Anterior cingulate cortex (tissue), 58 donors: ENCODE measurements at regions not wholly inside any gene's neighbourhood (a gene's known extent, or its start where the extent isn't known, plus 50 kb on each side); places are given as distances from the start of the nearest gene placed in this dataset.
A peak's percentile ranks its signal among the peaks of the same experiment; 100 is the strongest.
"Not testable (repeated sequence)": the region's sequence is repeated elsewhere in the genome, so short reads cannot be mapped to it uniquely, and the experiment has no call there.

Experiments
- DNase-seq, 58 donors: peaks; one replicate each; lab custom pipeline; 2025; lab: John Stamatoyannopoulos, UW

DNA sequence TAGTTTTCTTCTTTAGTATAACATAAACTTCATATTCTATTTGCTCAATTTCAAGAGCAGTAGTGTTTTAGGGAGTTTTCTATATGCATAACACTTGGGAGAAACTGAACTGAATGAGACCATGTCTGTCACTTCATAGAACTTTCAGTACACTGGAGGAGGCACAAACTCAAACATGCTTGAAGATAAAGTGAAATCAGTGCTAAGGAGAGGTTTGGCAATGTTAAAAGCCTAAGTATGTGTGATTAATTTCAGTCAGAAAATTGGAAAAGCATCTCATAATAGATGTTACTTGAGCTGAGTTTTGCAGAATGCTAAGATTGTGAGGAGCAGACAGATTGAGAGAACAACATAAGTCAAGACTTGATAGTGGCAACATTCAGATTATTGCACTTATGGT is 411.2 kb upstream of the HS3ST1 start:
- no peak for DNase-seq

DNA sequence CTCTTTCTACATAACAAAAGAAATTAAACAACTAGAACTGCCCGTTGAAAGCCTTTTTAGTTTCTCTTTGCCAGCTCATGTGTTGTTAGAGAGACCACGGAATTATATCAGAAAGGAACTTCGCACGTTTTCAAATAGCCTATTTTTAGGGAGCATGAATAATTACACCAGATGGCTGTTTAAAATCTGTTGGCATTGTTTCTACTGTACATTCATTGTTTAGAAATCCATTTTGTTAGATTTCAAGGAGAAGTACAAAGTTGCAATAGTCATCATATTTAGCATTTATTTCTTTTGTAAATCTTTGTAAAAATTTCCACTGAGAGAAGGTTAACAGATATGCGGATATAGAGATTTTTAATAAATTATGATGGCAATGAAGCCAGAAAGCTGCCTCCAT is 403.0 kb upstream of the HS3ST1 start:
- no peak for DNase-seq

DNA sequence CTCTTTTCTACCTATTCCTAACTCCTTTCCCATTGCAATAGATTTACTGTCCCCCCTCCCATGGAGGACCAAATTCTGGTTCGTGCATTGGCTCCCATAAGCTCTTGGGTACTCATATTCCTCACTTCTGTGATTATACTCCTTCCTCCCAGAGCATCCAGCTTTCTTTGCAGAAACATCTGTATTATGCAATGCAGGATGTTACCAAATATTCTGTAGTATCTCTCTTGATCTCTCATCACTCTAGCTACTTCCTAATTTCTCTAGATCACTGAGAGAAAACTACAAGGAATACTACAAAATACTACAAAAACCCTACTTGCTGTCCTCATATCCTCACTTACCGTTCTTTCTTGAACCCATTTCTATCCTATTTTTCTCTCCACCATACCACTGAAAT is 395.9 kb upstream of the HS3ST1 start:
- no peak for DNase-seq

DNA sequence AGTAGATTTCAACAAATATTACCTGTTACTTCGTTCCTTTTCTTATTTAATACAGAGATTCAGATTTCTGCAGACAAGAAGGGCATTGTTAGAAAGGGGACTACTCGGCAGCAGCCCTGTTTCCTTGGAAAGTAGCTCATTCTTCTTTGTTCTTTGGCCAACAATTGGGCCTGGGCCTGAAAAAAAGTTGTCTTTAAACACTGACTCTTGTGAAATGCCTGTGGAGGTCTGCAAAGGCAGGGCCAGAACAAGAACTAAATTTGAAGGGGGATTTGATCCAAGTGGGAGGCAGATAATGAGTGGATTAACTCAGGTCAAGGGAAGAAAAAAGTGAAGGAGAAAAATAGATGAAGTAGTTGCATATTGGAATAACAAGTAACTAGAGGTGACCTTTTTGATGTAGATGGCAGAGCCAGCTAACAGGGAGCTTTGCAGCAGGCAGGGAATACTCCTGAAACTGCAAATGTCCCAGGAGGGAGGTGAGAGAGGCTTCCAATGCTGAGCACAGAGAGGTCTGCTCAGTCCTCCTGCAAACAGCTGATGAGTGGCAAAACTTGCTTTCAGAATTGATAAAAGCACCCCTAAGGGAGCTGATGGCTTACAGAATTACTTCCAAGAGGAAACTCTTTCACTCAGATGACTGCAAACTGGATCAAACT is 393.2 kb upstream of the HS3ST1 start:
- DNase-seq: peak in 2 of 58 donors; percentile 0 to 4

DNA sequence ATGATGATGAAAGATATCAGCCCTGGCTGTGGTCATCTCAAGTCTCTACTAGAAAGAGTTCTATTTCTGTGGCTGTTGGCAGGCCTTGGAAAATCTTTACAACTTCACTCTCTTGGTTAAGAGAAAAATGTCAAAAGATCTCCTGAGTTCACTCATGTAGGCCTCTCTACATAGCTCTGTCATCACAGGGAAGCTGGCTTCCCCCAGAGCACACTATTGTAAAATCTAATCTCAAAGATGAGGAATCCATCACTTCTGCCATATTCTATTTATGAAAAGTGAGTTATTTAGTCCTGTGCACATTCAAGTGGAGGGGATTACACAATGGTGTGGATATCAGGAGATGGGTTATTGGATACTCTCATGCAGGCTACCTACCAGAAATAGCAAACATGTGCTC is 388.4 kb upstream of the HS3ST1 start:
- no peak for DNase-seq

DNA sequence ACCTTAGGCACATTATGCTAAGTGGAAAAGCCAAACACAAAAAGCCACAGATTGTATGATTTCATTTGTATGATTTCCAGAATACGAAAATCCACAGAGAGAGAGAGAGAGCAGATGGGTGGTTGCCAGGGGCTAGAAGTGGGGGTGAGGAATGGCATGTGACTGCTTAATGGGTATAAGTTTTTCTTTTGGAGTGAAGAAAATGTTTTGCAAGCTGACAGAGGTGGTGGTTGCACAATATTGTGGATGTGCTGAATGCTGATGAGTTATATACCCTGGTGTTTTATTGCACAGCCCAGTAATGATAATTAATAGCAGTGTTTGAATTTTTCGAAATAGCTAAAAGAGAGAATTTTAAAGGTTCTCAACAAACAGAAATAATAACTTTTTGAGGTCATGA is 386.1 kb upstream of the HS3ST1 start:
- no peak for DNase-seq

DNA sequence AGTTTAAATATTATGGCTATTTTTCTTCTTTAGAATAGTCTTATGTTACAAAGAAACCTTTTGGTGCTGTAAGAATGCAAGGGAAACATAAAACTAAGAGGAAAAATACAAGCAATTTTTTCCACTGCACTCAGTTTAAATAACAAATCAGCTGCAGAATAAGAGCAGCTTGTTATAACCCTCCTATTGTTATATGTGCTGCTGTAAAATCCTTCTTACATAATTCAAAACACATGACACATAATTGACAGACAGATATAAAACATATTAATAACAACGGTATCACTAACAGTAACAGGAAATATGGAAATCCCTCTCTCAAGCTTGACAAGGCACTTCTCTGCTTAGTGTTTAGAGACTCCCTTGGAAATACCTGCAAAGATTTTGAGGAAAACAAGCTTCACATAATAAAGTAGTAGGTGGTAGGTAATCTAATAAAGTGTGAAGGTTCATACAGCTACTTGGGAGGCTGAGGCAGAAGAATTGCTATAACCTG is 385.3 kb upstream of the HS3ST1 start:
- DNase-seq: no peak

DNA sequence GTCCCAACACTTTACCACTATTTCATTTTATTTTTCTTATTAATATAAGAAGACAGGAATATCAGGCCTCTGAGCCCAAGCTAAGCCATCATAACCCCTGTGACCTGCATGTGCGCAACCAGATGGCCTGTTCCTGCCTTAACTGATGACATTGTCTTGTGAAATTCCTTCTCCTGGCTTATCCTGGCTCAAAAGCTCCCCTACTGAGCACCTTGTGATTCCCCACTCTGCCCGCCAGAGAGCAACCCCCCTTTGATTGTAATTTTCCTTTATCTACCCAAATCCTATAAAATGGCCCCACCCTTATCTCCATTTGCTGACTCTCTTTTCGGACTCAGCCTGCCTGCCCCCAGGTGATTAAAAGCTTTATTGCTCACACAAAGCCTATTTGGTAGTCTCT is 382.8 kb upstream of the HS3ST1 start:
- not testable (repeated sequence) for DNase-seq

DNA sequence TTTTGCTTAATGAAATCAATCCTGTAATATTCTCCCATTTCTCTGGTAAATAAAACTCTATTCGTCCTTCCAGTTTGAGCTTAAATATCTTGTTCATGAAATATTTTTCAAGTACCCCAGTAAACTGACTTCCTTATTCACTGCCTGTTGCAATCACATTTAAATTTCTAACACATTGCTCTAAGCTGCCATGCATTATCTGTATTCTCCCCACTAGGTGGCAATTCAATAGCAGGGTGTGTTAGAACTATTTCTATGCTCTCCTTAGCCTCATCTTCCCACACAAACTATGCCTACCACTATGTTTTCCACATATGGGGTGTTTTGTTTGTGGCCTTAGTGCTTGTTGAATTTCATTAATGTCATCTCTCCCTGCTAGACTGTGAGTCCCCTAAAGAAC is 377.1 kb upstream of the HS3ST1 start:
- peak in 2 of 58 donors; percentile 2 to 5 for DNase-seq

DNA sequence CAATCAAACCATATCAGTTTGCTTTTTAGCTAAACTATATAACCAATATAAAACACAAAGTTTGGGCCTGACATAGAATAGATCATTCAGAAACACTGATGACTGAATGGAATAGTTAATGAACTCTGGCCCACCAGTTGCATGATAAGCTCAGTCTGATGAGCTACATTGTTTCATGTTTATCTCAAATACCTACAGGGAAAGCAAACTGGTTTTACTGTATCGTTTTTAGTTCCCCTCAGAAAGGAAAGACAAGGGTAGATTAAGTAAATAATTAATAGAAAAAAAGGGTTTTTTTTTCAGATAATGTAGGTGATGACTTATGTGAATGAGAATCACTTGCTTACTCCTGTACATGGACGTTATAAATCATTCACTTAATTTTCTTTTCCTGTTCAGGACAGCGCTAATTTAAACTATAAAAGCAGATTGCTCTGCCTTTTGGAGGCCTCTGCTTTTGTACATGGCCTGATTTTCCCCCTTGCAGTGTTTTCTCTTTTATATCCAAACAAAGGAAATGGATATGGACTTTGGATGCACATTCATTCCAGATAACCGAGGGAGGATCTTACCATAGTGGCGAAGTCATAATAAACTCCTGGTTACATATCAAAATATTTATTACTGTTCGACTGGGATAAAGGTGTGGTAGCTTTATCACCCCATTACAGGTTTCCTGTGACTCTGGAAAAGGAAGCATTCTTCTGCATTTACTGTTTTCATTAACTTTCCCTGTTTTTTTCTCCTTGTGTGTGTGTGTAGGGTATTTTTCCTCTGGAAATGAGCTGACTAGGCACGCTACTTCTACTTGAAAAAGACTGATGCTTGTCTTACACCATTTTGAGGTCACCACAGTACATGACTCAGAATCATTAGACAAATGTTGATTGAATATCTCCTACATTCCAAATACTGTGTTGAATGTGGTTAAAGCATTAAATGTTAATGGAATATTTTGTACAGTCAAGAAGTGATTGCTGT is 373.1 kb upstream of the HS3ST1 start:
- no peak for DNase-seq

DNA sequence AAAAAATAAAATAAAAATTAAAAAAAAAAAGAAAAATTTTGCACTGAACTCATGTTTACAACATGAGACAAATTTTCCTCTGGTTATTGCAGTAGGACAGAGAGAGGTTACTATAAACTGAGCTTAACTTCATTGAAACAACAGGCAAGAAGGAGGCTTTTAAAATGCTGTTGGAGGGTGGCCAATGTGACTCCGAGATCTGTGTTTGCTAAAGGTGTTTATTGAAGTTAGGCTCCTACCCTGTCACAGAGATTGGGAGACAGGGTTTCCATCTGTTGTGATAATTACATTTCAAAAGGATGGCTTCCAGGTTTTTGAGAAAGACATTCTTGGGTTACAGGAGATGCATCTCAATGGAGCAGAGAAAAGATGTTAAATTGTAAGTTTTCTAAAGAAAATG is 370.5 kb upstream of the HS3ST1 start:
- no peak for DNase-seq

DNA sequence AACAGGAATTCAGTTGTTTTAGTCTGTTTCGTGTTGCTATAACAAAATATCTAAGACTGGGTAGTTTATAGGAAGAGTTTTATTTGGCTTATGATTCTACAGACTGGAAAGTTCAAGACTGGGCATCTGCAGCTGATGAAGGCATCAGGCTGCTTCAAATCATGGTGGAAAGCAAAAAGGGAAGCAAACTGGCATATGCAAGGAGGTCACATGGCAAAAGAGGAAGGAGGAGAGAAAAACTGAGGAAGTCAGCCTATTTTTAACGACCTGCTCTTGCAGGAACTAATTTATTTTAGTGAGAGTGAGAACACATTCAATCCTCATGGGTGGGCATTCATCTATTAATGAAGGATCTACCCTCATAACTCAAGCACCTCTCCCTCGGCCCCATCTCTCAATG is 363.1 kb upstream of the HS3ST1 start:
- no peak for DNase-seq

DNA sequence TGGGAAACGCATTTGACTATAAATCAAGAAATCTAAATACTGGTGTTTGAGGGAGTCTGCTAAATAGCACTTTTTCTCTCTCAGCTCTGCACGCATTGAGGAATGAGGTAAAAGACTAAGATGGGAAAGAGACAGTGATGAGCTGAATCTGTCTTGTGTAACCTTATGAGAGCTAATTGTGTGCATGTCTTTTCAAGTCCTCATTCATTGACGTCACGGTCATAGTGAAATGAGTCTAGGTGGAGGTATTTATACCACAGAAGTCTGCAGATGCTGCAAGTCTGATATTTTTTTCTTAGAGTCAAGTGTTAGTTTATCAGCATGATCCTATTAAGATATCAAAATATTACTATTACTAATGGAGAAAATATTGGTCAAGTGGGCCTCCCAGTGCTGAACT is 361.5 kb upstream of the HS3ST1 start:
- DNase-seq: no peak

DNA sequence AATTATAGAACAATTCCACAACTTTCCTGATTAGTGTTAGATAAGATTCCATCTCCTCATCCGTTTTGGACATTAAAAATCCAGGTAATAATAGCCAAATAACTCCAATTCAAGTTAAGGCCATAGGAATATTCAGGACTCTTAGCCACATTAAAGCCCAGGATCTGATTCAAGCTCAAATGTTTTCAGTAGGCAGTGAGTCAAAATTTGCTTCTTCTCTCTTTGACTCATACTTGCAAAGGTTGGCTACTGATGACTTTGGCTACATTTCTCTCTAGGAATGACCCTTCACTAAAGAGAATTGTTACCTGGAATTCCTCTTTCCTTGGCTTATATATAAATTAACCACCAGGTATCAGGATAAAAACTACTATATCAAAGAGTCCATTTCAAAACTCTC is 354.9 kb upstream of the HS3ST1 start:
- DNase-seq: no peak

DNA sequence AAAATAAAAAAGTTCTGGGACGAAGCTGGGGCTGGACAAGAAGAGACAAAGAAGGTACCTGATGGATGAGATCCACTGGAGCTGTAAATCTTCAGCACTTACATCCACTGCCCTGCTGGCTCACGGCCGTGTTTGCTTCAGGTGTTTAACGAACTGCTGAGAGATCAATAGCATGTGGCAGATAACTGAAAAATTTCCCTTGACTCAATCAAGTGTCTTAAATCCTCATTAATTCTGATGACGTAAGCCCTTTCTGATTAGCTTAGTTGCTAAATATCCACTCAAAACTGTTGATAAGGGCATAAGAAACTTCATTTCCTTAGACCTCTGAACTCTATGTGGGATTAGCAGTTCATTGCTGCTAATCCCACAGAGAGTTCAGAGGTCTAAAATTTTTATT is 354.2 kb upstream of the HS3ST1 start:
- no peak for DNase-seq

DNA sequence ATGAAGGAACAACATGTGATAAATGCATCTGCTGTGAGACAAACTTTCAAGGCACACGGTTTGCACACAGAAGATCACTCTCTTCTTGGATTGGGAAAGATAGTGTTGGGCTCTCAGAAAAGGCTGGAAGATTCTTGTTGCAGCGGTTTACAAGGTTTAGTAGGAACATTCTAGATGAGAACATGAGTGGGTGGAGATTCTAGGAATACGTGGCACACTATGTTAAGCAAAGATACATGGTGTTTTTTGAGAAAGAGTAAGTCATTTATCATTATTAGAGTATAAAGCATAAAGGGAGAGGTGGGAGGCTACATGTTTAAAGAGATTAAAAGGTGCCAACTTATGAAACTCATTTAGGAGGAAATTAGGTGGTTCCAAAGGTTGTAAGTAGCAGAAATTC is 348.8 kb upstream of the HS3ST1 start:
- DNase-seq: no peak

DNA sequence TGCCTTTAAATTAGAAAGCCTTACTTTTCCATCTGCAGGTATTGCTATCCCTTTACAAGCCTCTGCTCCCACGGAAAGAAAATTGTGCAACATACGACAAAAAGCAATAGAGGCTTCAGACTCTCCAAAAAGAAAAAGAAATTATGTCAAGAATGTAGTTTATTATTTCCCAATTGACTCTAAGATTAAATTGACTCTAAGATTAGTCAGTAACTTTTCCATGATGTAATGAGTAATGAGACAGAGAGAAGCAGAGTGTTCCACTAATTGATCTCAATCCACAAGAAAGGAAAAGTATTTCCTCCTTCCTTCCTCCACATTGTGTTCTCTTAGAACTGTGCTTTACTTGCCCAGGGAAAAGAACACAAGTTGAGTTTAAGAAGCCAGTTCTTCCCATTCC is 345.7 kb upstream of the HS3ST1 start:
- DNase-seq: no peak

DNA sequence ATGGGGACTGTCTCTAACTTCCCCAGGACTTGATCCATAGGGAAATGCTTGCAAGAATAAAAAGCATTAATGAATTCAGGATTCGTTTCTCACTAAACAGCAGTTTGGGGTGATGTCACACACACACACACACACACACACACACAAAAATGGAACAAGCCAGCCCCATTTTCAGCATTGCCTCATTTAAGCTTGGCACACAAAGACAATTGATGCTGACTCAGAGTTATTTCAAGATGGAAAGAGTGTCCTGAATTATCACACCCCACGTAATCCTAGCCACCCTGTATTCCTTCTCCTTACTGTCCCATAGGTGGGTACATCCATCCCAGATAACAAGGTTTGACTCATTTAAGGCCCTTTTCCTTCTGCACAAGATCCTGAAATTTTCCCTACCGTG is 345.1 kb upstream of the HS3ST1 start:
- no peak for DNase-seq

DNA sequence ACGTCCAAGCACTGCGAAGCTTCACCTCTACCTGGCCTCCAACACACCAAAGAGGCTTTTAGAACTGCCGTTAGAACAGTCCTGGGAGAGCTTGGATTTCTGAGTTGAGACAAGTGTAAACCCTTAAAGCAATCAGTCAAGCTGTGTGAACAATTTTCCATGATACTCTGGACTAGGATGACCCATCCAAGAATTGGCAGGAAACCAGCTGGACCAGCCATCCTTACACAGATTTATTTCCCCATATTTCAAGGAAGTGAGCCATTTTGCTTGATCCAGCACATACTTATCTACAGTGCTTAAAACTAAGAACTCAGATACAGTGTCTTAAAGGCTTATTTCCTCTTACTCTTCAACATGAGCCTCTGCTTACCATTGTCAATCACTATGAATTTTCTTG is 340.7 kb upstream of the HS3ST1 start:
- DNase-seq: no peak

DNA sequence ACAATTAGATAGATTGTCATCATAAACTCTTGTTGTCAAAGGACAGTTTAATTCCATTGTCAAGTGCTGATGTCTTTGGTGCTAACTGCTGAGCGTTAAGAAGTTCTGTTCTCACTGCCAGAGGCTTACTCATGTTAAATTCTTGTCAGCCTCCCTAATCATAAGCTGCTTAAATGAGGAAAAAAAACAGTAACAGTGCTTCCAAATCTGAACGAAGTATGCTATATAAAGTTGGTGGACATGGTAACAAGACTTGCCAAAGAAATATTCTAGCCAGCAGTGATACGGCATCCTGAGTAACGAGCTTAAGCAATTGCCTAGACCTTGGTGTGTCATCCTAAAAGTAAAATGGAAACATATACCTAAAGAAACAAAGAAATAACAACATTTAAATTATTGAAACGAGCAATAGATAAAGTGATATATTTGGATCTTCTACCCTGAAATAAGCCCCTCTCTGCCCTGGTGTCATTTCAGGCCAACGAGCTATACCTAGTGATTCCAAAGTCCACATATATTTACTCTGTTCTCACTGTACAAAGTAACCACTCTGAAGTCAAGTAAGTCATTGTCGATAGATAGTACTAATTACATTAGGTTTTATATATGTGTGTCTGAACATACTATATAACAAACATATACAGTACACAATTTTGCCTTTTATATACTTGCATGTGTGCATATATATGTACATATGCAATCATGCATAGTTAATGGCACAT is 339.7 kb upstream of the HS3ST1 start:
- no peak for DNase-seq

DNA sequence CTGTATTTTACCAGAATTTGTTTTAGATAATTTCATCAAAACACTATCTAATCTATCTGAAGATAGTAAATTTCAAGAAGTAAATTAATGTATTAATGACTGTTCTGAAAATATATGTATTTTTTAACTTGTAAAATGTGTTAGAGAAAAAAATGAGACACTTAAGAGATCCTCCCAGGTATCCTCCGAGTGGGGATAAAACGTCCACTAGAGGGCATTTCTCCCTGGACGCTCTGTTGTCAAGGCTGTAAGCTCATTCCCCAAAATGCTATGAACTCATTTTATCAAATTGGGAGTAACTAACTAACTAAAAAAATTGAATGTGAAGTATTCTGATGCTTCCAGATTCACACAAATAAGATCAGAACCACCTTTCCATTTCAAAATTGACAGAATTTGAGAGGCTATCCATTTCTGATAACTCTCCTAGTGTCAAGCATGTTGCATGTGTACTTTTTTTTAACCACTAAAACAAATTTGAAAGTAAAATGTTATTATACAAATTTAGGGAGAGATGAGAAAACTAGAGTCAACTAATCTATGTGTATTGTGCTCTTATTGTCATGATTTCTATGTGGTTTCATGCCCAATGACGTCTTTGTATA is 337.3 kb upstream of the HS3ST1 start:
- peak in 4 of 58 donors; percentile 0 to 17 (median 2) for DNase-seq
